GM23338 (cell line): ENCODE measurements at regions not wholly inside any gene's neighbourhood (a gene's known extent, or its start where the extent isn't known, plus 50 kb on each side); places are given as distances from the start of the nearest gene placed in this dataset.

Experiments
- ATAC-seq: fragments of 200-7000 bp; cut with Tn5 transposase; 3 replicates; pipeline ENCODE4 v1.9.1; 2020
- DNase-seq: peaks from one replicate; pipeline ENCODE4 v3.0.0-alpha.2; 2015; ENCODE audit warnings: low spot score
- H2AFZ ChIP-seq: fragments of 200-600 bp; sonication (generic); 2 replicates; pipeline ENCODE4 v1.8.0; 2016; ENCODE audit warnings: antibody characterized with exemption, mild to moderate bottlenecking, moderate library complexity
- H3F3A ChIP-seq: fragments of 200-600 bp; sonication (generic); replicated peaks from 2 replicates; pipeline ENCODE4 v1.8.0; 2017; ENCODE audit warnings: antibody characterized with exemption, mixed run types, low read depth
- H3K27ac ChIP-seq: fragments of 200-600 bp; sonication (generic); 2 replicates; pipeline ENCODE4 v1.6.1; 2016; ENCODE audit warnings: low read depth
- H3K27me3 ChIP-seq: fragments of 200-600 bp; sonication (generic); 2 replicates; pipeline ENCODE4 v1.8.0; 2016; ENCODE audit warnings: mild to moderate bottlenecking, mixed run types, moderate library complexity; ENCODE audit not compliant: insufficient read depth
- H3K36me3 ChIP-seq: fragments of 200-600 bp; sonication (generic); 2 replicates; pipeline ENCODE4 v1.8.0; 2016; ENCODE audit warnings: mild to moderate bottlenecking; ENCODE audit not compliant: insufficient read depth
- H3K4me1 ChIP-seq: fragments of 200-600 bp; sonication (generic); 2 replicates; pipeline ENCODE4 v1.8.0; 2016; ENCODE audit warnings: mild to moderate bottlenecking, moderate library complexity; ENCODE audit not compliant: insufficient read depth
- H3K4me2 ChIP-seq: fragments of 200-600 bp; sonication (generic); 2 replicates; pipeline ENCODE4 v1.7.1; 2017; ENCODE audit warnings: mixed run types
- H3K4me3 ChIP-seq: fragments of 200-600 bp; sonication (generic); 2 replicates; pipeline ENCODE4 v1.6.1; 2016; ENCODE audit warnings: mixed run types
- H3K79me2 ChIP-seq: fragments of 200-600 bp; sonication (generic); replicated peaks from 2 replicates; pipeline ENCODE4 v1.8.0; 2017; ENCODE audit warnings: mild to moderate bottlenecking; ENCODE audit not compliant: insufficient read depth
- H3K9me2 ChIP-seq: fragments of 200-600 bp; sonication (generic); 2 replicates; pipeline ENCODE4 v1.8.0; 2017; ENCODE audit not compliant: insufficient read depth
- H4K20me1 ChIP-seq: fragments of 200-600 bp; sonication (generic); replicated peaks from 2 replicates; pipeline ENCODE4 v1.8.0; 2017; ENCODE audit warnings: mild to moderate bottlenecking; ENCODE audit not compliant: insufficient read depth
- H3K27ac Mint-ChIP-seq: 2 replicates; pipeline ENCODE4 v1.8.0; 2020; ENCODE audit warnings: inconsistent platforms, mild to moderate bottlenecking, moderate library complexity, mixed read lengths
- H3K27me3 Mint-ChIP-seq: 3 replicates; pipeline ENCODE4 v1.8.0; 2022; ENCODE audit warnings: low read depth, mild to moderate bottlenecking, moderate library complexity, mixed read lengths, inconsistent platforms; ENCODE audit not compliant: insufficient read depth, poor library complexity
- H3K36me3 Mint-ChIP-seq: 3 replicates; pipeline ENCODE4 v1.8.0; 2021; ENCODE audit warnings: low read depth, mild to moderate bottlenecking, inconsistent platforms, moderate library complexity, mixed read lengths
- H3K4me1 Mint-ChIP-seq: 3 replicates; pipeline ENCODE4 v1.8.0; 2020; ENCODE audit warnings: mild to moderate bottlenecking, inconsistent platforms, mixed read lengths
- H3K4me3 Mint-ChIP-seq: 3 replicates; pipeline ENCODE4 v1.8.0; 2021; ENCODE audit warnings: moderate library complexity, mild to moderate bottlenecking, inconsistent platforms, mixed read lengths
- H3K9me3 Mint-ChIP-seq: 3 replicates; pipeline ENCODE4 v1.8.0; 2020; ENCODE audit warnings: moderate library complexity, mild to moderate bottlenecking, inconsistent platforms, mixed read lengths
- CREB1 ChIP-seq: fragments of 250-450 bp; sonication (Bioruptor Pico); IDR thresholded peaks from 2 replicates; pipeline ENCODE4 v1.5.0; 2020; ENCODE audit warnings: low read depth, mild to moderate bottlenecking, moderate library complexity
- EZH2 ChIP-seq: fragments of 200-600 bp; sonication (generic); IDR thresholded peaks from one replicate; pipeline ENCODE4 v1.8.0; 2017; ENCODE audit warnings: antibody characterized with exemption, mild to moderate bottlenecking, low read depth; ENCODE audit not compliant: unreplicated experiment
- EZH2phosphoT487 ChIP-seq: fragments of 200-600 bp; sonication (generic); IDR thresholded peaks from one replicate; pipeline ENCODE4 v1.8.1; 2018; ENCODE audit warnings: antibody characterized with exemption; ENCODE audit not compliant: unreplicated experiment
- JUNB ChIP-seq: IDR thresholded peaks from one replicate; pipeline ENCODE4 v1.6.1; 2016; ENCODE audit warnings: antibody characterized with exemption; ENCODE audit not compliant: unreplicated experiment
- NANOG ChIP-seq: IDR thresholded peaks from 2 replicates; pipeline ENCODE4 v1.6.1; 2016; ENCODE audit warnings: antibody characterized with exemption, borderline replicate concordance
- POLR2AphosphoS5 ChIP-seq: IDR thresholded peaks from 2 replicates; pipeline ENCODE4 v1.6.1; 2016; ENCODE audit warnings: antibody characterized with exemption, low read depth
- STAT1 ChIP-seq: IDR thresholded peaks from one replicate; pipeline ENCODE4 v1.6.1; 2016; ENCODE audit warnings: antibody characterized with exemption; ENCODE audit not compliant: unreplicated experiment
- ZNF331 ChIP-seq: fragments of 250-450 bp; sonication (Bioruptor Pico); IDR thresholded peaks from 2 replicates; pipeline ENCODE4 v1.5.0; 2020; ENCODE audit warnings: low read depth, mild to moderate bottlenecking, moderate library complexity
- TF ChIP-seq, protein P1 (sequence below), 2 experiments: fragments of 200-600 bp in 1 of 2; sonication (generic) in 1 of 2; conservative IDR thresholded peaks; 2 replicates each; pipeline versions ENCODE4 v1.5.1 to v1.6.1; 2016 to 2017; ENCODE audit warnings: antibody characterized with exemption in 2 of 2, low read depth in 2 of 2, mild to moderate bottlenecking in 2 of 2, moderate library complexity in 1 of 2
- TF ChIP-seq, protein P2 (sequence below): IDR thresholded peaks from 2 replicates; pipeline ENCODE4 v1.6.1; 2016; ENCODE audit warnings: antibody characterized with exemption
- TF ChIP-seq, protein P3 (sequence below): IDR thresholded peaks from one replicate; pipeline ENCODE4 v1.6.1; 2018; ENCODE audit warnings: antibody characterized with exemption; ENCODE audit not compliant: unreplicated experiment

DNA sequence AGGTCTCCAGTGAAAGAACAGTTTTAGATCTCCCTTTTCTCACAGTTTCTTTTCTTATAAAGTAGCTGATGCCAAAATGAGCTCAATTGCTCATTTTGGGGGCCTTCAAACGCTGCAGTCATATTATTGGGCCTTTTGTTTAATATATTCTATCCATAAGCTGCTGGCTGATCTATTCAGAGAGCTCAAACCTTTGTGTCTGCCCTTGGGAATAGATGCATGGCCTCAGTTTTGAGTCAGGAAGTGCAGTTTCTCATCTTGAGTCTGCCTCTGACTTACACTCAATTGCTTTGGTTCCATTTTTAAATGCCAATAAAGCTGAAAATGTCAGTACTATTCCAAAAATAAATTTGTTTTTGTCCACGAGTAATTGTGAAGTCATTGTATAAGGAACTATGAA, 468.9 kb downstream of the KLF12 start:
- Histone ChIP-seq H3K4me2 (no peak overlapping the region), H2AFZ (no peak overlapping the region), H3K4me3 (no peak overlapping the region), H4K20me1 (no peaks in the 10 kb centered on the region), H3K79me2 (no peaks in the 10 kb centered on the region), H3F3A (no peaks in the 10 kb centered on the region), H3K9me2 (0 out of 2 replicates have a peak, but pooled peaks cover 6% of the 10 kb centered on the region), H3K4me1 (no peaks in the 10 kb centered on the region), H3K27ac (no peak overlapping the region), H3K36me3 (no peaks in the 10 kb centered on the region), H3K27me3 (no peaks in the 10 kb centered on the region)
- Mint-ChIP-seq H3K27ac (no peak overlapping the region), H3K36me3 (no peaks in the 10 kb centered on the region), H3K27me3 (peaks cover 3% of the 10 kb centered on the region), H3K9me3 (no peaks in the 10 kb centered on the region; the same call in 1 of the 3 replicates), H3K4me1 (no peaks in the 10 kb centered on the region), H3K4me3 (no peak overlapping the region)
- ATAC-seq (no peak), DNase-seq (no peak)
- no peak for TF ChIP-seq NANOG
- TF ChIP-seq, protein P1, sequence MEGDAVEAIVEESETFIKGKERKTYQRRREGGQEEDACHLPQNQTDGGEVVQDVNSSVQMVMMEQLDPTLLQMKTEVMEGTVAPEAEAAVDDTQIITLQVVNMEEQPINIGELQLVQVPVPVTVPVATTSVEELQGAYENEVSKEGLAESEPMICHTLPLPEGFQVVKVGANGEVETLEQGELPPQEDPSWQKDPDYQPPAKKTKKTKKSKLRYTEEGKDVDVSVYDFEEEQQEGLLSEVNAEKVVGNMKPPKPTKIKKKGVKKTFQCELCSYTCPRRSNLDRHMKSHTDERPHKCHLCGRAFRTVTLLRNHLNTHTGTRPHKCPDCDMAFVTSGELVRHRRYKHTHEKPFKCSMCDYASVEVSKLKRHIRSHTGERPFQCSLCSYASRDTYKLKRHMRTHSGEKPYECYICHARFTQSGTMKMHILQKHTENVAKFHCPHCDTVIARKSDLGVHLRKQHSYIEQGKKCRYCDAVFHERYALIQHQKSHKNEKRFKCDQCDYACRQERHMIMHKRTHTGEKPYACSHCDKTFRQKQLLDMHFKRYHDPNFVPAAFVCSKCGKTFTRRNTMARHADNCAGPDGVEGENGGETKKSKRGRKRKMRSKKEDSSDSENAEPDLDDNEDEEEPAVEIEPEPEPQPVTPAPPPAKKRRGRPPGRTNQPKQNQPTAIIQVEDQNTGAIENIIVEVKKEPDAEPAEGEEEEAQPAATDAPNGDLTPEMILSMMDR (conservative IDR thresholded peaks at IDR 0.05; ENCODE audit: low read depth in 2 of 2), result no peak

DNA sequence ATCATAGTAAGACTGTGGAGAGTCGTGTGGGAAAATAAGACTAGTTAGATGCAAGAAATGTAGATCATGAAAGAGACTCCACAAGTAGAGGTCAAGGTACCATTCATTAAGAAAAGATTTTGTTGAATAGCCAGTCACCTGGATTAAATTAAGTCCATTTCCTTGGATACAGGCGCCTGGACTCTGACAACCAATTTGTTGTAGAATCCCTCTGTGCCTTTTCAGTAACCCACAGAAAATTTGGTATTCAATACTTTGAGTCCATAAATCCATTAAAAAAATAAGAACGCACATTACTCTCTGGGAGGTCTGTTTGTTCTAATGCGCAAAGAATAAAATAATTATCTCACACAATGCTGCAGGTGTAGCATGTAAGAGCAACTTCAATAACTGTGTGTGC, 469.4 kb downstream of the KLF12 start:
- H3K27ac Mint-ChIP-seq, result no peak overlapping the region
- no peaks in the 10 kb centered on the region for H3K4me1 Mint-ChIP-seq
- no peak overlapping the region for H3K27ac ChIP-seq
- H3K79me2 ChIP-seq, result no peaks in the 10 kb centered on the region
- no peaks in the 10 kb centered on the region for H3K36me3 Mint-ChIP-seq
- no peaks in the 10 kb centered on the region for H4K20me1 ChIP-seq
- ATAC-seq (no peak), DNase-seq (no peak)
- peaks cover 3% of the 10 kb centered on the region for H3K27me3 Mint-ChIP-seq
- no peaks in the 10 kb centered on the region for H3K4me1 ChIP-seq
- 0 out of 2 replicates have a peak, but pooled peaks cover 6% of the 10 kb centered on the region for H3K9me2 ChIP-seq
- H3F3A ChIP-seq, result no peaks in the 10 kb centered on the region
- H3K4me2 ChIP-seq, result no peak overlapping the region
- H3K36me3 ChIP-seq, result no peaks in the 10 kb centered on the region
- H2AFZ ChIP-seq, result no peak overlapping the region
- H3K9me3 Mint-ChIP-seq, result no peaks in the 10 kb centered on the region; the same call in 1 of the 3 replicates
- H3K4me3 ChIP-seq, result no peak overlapping the region
- H3K27me3 ChIP-seq, result no peaks in the 10 kb centered on the region
- H3K4me3 Mint-ChIP-seq, result no peak overlapping the region
- TF ChIP-seq, protein P2, sequence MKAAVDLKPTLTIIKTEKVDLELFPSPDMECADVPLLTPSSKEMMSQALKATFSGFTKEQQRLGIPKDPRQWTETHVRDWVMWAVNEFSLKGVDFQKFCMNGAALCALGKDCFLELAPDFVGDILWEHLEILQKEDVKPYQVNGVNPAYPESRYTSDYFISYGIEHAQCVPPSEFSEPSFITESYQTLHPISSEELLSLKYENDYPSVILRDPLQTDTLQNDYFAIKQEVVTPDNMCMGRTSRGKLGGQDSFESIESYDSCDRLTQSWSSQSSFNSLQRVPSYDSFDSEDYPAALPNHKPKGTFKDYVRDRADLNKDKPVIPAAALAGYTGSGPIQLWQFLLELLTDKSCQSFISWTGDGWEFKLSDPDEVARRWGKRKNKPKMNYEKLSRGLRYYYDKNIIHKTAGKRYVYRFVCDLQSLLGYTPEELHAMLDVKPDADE, result no peak
- TF ChIP-seq EZH2phosphoT487, result no peak
- TF ChIP-seq CREB1 (CRISPR knock-in tag), result no peak
- no peak for TF ChIP-seq ZNF331 (CRISPR knock-in tag)
- no peak for TF ChIP-seq STAT1
- no peak for TF ChIP-seq POLR2AphosphoS5
- TF ChIP-seq EZH2, result no peak
- TF ChIP-seq NANOG, result no peak
- no peak for TF ChIP-seq JUNB
- TF ChIP-seq, protein P3, sequence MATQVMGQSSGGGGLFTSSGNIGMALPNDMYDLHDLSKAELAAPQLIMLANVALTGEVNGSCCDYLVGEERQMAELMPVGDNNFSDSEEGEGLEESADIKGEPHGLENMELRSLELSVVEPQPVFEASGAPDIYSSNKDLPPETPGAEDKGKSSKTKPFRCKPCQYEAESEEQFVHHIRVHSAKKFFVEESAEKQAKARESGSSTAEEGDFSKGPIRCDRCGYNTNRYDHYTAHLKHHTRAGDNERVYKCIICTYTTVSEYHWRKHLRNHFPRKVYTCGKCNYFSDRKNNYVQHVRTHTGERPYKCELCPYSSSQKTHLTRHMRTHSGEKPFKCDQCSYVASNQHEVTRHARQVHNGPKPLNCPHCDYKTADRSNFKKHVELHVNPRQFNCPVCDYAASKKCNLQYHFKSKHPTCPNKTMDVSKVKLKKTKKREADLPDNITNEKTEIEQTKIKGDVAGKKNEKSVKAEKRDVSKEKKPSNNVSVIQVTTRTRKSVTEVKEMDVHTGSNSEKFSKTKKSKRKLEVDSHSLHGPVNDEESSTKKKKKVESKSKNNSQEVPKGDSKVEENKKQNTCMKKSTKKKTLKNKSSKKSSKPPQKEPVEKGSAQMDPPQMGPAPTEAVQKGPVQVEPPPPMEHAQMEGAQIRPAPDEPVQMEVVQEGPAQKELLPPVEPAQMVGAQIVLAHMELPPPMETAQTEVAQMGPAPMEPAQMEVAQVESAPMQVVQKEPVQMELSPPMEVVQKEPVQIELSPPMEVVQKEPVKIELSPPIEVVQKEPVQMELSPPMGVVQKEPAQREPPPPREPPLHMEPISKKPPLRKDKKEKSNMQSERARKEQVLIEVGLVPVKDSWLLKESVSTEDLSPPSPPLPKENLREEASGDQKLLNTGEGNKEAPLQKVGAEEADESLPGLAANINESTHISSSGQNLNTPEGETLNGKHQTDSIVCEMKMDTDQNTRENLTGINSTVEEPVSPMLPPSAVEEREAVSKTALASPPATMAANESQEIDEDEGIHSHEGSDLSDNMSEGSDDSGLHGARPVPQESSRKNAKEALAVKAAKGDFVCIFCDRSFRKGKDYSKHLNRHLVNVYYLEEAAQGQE, result no peak
